NCI-H748 treated with DMSO at 0.1 percent for 48 hours (cell line): ENCODE measurements at regions not wholly inside any gene's neighbourhood (a gene's known extent, or its start where the extent isn't known, plus 50 kb on each side); places are given as distances from the start of the nearest gene placed in this dataset.

ENCODE experiments used
- DNase-seq: peaks from one replicate; lab custom pipeline; 2025; lab: John Stamatoyannopoulos, UW

DNA sequence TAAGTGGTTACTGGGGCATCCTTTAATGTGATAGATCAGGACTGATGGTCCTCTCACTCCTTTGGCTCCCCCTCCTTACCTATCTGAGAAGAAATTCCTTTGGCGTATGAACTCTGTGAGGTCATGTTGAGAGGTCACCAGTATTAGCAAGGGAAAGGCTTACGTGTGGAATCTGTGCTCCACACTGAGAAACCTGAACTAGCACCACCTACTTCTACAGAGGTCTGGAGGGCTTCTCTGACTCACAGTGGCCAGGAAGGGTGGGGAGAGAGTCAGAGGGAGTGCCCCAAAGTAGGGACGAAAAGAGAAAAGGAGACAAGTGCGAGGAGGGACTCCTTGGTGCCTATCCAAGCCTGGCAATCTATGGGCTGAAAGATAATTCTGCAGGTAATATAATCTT is 348.6 kb downstream of the TNS1 start:
- DNase-seq = no peak

DNA sequence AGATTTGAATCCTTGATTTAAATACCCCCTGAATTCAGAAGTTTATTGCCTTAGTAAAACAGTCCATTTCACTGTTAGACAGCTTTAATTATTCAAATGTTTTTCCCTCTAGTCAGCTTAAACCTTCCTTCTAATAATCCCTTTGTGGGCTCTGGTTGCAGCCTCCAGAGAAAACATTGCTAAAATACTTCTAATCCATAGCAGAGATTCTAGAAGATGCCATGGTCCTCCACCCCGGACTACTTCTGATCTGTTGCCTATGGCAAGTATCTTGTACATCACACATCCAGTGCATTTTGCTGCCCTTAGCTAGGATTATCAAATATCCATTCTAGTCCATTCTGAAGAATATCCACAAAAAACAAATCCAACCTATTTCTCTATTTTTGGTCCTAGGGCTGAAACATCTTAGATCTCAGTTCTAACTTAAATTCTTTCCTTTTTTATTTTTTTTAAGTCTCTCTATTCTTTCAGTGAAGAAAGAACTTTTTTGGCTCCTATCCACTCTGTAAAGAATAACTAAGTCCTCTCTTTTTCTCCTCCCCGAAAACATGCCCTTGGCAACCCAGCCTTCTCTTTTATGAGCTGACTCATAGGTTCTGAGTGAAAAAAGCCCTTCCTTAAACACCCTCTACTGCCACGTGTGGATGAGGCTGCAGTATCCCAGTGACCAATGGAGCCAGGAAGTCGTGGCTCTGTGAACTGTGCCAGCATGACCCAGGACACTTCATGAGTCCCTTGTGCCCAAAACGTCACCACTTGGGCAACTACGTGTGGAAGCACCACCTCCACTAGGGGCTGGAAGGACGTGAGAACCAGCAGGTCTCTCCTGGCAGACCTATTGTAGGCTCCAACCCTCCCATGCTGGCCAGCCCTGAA is 349.8 kb downstream of the TNS1 start:
- no peak for DNase-seq

DNA sequence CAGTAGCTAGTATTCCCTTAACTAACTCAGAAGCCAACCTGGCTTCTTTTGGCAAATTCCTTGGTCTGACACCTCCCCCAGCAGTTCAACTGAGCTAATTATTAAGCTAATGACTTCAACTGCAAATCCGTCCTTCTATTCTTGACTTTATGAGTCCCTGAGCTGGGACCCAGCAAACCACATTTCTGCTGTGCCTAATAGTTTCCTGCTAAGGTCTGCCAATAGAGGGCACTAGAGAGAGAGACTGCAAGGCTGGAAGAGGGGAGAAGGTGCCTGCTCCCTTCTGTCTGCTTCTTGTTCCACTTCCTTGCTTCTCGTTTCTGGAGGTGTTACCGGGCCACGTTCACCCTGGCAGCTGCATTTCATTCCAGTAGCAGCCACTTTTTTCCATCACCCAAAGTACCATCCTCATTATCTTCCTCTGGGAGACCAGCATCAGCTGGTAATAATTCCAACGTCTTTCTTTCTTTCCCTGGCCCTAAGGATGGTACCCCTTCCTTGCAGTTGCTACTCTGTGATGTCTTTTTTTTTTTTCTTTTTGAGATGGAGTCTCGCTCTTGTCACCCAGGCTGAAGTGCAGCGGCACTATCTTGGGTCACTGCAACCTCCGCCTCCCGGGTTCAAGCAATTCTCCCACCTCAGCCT is 352.0 kb downstream of the TNS1 start:
- peak; percentile 33 for DNase-seq

DNA sequence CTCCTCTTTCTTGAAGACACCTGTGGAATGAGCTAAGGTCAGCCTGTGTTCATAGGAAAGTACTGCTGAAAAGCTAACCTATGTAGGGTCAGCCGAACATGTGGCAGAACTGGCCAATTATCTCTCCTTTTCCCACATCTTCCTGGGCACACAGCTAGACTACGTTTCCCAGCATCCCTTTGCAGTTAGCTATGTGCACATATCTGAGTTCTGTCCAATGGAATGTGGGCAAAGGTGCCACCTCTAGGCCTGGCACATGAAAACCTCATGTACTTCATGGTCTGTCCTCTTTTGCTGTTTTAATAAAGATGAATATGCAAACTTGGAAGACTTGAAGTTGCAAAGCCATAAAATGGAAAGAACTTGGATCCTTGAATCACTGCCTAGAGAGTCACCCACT is 352.6 kb downstream of the TNS1 start:
- DNase-seq = no peak

DNA sequence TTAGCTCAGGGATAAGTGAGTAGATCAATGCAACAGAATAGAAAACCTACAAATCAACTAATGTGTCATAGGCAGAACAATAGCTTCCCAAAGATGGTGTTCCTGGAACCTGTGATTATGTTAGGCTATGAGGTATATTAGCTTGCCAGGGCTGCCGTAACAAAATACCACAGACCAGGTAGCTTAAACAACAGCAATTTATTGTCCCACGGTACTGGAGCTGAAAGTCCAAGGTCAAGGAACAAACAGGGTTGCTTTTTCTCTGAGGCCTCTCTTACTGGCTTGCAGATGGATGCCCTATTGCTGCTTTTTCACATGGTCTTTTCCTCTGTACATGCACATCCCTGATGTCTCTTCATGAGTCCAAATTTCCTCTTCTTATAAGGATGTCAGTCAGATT is 354.9 kb downstream of the TNS1 start:
- no peak for DNase-seq

DNA sequence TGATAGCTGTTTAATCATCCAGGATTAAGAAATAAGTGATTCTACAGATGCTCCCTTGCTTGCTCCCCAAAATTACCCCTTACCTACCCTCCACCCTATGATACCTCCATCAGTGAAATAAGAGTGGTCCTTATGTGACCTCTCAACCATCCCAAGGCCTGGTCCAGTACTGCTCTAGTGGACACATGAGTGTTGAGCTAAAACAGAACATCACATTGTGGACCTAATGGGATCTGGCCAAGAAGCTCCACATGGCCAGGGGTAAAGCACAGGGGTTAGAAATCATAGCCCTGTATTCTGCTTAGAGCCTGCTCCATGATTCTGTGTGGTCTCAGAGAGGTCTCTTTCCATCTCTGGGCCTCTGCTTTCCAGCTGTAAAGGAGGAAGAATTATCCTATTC is 355.6 kb downstream of the TNS1 start:
- DNase-seq = no peak

DNA sequence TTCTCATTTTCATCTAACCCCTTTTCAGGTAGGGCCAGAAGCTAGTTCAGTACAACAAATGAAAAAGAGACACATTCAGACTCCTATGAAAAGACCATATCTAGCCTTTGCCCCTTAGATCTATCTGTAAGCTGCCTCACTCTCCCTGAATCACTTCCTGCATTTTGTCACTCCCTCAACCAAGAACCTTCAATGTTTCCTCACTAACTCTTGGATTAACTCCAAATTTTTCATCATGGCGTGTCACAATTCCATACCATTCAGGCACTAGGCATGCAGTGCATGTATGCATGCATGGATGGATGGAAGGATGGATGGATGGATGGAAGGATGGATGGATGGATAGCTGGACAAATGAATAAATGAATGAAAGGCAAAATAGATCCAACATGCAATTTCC is 356.9 kb downstream of the TNS1 start:
- DNase-seq = no peak

DNA sequence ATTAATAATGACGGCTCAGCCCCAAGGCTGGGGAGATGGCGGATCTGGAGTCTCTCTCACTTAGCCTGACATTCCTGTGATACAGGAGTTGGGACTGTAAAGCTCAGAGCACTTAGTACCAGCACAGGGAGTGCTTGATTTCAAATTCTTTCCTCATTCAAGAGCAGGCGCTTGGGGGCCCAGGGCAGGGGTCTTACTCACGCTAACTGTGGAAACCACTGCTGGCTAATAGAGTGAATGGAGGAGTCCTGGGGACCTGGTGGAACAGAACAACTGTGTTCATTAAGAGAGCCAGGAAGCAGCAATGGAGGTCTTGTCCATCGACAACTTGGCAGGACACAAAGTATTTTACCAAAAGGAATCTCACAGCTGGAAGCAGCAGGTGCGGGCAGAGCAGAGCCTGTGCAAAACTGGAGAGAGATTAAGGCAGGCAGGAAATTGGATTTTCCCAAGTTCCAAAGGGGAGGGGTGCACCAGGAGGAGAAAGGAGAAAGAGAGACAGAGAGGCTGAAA is 358.9 kb downstream of the TNS1 start:
- DNase-seq = no peak

DNA sequence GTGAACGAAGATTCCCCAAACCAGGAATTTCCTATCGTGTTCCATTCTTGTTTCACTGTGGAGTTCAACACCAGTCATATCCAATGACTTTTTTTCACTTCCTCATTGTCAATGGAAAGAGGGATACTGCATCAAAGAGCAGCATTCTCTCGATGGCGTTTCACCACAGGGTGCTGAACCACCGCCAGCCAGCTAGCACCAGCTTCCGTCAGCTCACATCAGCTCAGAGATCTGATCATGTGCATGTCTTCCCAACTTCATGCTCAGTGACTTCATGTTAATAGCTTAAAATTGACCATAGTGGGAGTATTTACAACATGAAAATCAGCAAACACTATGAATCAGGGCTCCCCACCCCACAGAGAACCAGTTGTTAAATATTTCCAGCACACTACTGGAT is 359.9 kb downstream of the TNS1 start:
- no peak for DNase-seq

DNA sequence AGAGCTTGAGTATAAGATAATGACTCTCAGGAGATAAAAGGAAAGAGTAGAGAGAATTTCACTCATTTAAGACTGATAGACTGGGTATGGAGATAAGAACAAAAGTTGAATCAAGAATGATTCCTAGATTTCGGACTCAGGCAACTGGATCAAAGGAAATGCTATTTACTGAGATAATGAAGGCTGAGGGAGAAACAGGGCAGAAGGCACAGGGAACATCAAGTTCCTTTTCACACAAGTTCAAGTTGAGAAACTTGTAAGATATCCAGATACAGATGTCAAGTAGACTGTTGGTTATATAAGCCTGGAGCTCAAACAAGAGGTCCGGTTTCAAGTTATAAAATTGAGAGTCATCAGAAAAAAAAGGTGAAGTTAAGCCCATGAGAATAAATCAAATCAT is 360.8 kb downstream of the TNS1 start:
- DNase-seq = no peak

DNA sequence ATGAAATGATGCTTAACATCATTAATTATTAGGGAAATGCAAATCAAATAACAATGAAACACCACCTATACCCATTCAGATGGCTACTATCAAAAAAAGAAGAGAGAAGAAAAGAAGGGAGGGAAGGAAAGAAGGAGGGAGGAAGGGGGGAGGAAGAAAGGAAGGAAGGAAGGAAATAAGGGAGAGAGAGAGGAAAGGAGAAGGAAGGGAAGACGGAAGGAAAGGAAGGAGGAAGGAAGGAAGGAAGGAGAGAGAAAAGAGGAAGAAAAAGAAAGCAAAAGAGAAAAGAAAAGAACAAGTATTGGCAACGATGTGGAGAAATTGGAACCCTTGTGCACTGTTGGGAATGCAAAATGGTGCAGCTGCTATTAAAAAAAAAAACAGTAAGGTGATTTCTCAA is 363.3 kb downstream of the TNS1 start:
- no peak for DNase-seq

DNA sequence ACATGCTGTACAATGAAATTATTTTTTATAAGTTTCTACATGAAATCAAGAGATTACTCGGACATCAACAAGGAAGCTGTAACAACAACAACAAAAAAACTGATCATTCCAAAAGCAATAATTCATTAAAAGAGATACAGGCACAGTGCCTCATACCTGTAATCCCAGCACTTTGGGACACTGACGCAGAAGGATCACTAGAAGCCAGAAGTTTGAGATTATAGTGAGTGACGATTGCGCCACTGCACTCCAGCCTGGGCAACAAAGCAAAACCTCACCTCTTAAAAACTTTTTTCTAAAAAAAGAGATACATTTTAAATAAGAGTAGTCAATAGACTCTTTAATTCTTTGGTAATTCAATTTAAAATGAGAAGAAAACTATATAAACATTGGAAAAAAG is 364.3 kb downstream of the TNS1 start:
- no peak for DNase-seq

DNA sequence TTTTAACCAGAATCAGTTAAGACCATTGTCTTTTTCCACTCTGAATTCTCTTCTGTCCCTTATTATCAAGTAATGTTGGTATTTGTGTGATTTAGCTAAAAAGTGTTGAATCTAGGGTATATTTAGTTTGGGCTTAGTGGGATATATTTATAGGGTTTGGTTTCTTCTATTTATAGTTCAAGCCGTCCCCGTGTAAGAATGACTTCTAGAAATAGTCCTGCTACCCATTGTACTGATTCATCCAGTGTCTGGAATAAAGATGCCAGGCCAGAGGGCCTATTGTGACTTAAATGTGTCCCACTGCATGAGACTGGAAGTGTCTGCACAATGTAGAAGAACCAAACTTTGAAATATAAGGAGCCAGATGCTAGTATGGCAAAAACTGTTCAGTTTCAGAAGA is 364.8 kb downstream of the TNS1 start:
- DNase-seq = no peak

DNA sequence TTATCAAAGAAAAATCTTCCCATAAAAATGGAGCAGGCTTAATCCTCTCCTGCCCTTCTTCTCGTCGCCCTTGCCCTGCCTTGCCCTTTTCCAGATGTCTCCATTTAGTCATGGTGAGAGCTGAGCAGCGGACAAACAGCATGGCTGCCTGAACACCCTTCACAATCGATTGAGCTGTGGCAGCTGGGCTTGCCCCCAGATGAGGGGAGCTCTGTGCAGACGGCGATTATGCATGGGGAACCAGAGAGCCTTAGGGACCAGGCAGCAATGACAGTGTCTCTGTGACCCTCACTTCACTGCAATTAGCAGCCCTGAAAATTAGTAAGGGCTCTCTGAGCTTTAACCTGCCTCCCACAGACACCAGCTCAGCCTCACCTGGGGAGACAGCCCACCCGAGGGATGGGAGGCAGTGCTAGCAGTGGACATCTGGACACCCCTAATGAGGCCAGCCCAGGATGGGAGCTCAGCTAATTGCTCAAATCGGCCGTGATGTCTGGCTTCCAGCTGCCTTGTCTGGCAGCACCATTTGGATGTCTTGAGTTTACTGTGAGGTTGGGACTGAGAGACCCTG is 365.7 kb downstream of the TNS1 start:
- DNase-seq = no peak

DNA sequence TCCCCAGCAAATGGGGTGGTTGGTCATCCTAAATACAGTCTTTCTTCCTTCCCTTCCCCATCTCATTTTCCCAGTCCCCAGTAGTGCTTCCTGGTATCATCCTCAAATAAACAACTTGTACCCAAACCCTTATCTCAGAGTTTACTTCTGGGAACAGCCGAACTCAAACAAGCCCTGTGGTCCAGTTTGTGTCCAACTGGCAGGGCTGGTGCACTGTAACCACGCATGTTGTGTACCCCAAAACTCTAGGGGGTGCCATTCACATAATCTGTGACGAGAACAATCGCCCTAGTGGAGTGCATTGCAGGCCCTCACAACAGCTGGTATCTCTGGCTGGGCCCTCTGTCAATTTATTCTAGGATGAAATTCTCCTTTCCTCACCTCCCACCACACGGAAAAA is 366.2 kb downstream of the TNS1 start:
- DNase-seq = no peak

DNA sequence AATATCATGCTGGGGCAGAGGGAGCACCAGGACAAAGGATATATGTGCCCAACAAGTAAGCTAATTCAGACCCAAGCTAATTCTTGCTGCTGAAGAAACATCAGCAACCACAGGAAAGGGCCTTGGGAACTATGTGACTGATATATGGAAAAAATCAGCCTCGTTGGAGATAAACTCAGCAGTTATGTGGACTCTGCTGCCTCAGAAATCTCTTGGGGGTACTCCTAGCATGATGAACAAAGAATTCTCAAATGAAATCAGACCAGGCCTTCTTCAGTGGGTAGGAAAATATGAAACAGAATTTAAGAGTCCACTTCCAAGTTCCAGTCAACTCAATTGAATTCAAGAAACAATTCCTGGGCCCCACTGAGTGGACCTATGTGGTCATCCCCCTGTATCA is 367.9 kb downstream of the TNS1 start:
- DNase-seq = no peak

DNA sequence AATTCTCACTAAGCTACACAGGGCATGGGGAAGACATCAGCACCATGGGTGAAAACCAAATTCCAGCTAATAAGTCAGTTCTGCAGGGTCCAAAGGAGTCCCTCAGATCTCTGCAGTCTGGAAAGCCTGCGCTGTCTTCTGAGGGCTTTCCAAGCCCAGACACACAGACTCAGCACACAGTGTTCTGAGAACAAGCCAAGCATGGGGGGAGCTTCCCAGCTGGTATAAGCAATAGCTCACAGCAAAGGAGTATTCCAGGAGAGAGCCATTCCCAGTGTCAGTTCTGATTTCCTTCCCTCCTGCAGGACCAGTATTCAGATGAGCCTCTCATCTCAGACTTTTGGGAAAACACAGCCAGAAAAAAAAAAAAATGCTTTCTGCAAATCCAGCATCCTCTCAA is 370.8 kb downstream of the TNS1 start:
- DNase-seq = no peak

DNA sequence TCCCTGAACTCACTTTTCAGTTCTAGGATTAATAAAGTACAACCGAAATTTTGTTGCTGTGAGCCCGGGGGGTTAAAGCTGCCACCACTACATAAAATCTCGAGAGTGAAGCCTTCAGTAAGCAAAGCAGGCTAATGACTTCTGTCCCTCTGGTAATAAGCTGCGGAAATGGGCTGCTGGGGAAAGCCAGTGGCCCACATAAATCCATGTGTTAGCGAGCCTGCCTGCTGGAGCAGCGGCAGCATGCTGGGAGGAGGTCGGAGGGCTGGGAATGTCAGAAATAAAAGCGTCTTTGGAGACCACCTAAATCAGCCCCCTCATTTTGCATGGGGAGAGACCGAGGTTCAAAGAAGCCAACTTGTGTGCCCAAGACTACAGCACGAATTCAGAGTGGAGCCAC is 371.7 kb downstream of the TNS1 start:
- no peak for DNase-seq

DNA sequence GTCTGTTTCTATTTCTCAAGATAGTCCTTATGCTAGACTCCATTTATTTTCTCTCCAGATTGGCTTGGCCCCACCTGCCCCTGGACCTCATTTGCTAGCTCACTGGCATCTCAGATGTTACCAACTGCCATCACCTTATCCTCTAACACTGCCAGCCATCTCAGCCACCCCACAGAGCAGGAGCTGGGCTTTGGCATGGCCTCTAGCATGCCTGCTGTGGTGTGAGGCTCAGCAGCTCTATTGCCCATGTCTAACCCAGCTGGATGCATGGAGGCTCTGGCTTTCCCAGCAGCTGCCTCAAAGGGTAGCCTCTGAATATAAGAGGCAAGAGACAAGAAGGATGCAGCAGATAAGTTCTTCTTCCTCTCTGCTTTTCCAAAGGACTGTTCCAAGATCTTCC is 373.4 kb downstream of the TNS1 start:
- DNase-seq = no peak

DNA sequence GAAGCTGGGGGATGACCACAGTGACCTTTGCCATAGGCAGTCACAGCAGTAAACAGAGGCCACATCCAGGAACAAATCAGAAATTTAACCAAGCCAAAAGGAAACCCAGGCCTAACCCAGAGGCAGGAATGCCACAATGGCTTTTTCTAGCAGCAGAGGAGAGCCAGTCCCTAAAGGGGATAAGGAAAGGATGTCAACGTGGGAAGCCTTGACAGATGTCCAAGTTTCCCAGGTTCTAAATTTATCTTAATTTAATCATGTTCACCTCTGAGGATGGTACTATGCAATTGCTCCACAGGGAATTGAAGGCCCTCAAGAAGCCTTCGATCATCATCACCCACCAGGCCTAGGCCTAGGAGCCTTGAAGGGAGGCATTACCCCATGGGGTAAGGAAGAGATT is 374.7 kb downstream of the TNS1 start:
- DNase-seq = no peak

DNA sequence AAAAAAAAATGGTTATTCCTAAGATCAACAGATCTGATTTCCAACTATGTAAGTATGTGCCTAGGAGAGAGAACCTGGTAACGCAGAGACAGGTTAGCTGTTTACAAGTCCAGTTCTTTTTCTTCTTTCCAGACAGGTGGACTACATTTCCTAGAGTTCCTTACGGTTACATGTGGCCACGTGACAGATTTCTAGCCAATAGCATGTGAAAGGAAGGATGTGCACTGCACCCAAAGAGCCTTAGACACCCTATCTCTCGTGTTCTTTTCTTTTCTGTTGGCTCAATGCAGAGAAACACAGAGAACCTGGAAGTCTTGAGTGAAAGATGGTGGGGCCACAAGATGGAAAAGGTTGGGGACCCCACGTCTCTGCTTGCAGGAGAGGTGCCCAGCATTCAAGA is 375.9 kb downstream of the TNS1 start:
- DNase-seq = no peak

DNA sequence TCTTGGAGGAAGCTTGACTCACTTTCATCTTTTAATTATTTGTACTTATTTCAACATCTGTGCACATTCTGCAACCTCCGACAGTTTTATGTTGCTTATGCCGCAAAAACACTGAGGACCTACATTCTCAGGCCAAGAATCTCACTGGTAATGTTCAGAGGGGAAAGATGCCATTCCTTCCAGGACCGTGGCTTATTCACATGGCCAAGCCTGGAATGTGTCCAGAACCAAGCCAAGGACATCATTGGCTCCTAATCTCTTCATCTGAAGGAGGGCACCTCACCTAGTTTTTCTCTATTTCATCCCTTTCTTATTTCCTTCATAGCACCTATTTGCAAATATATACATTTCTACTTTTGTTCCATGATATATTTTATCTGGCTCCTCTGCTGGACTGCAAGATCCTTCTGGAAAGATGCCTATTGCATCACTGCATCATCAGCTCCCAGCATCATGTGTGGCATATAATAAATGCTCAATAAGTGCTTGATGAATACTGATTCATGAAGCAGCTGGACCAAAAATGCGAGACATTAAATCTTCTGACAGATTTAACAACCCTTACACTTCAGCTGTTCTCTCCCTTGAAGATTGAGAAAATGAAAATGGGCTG is 377.1 kb downstream of the TNS1 start:
- DNase-seq = no peak
